Mesendoderm (in vitro differentiated cells): ENCODE measurements at regions not wholly inside any gene's neighbourhood (a gene's known extent, or its start where the extent isn't known, plus 50 kb on each side); places are given as distances from the start of the nearest gene placed in this dataset.
"Not testable (repeated sequence)": the region's sequence is repeated elsewhere in the genome, so short reads cannot be mapped to it uniquely, and the experiment has no call there.

Experiments
- DNase-seq: peaks from one replicate; pipeline ENCODE4 v3.0.0; 2013
- H2AK5ac ChIP-seq: 2 replicates; pipeline ENCODE4 v1.6.1; 2013; ENCODE audit warnings: low read length, inconsistent platforms
- H2BK120ac ChIP-seq: 2 replicates; pipeline ENCODE4 v1.6.1; 2013; ENCODE audit warnings: low read depth, mild to moderate bottlenecking, low read length, moderate library complexity, mixed read lengths
- H2BK15ac ChIP-seq: replicated peaks from 2 replicates; pipeline ENCODE4 v1.6.1; 2013; ENCODE audit warnings: low read depth, mild to moderate bottlenecking, moderate library complexity
- H2BK5ac ChIP-seq: 2 replicates; pipeline ENCODE4 v1.6.1; 2013; ENCODE audit warnings: low read length, inconsistent platforms
- H3K18ac ChIP-seq: 2 replicates; pipeline ENCODE4 v1.6.1; 2013; ENCODE audit warnings: mild to moderate bottlenecking, low read length, mixed read lengths
- H3K23ac ChIP-seq: one replicate; pipeline ENCODE4 v1.6.1; 2013; ENCODE audit warnings: low read length
- H3K27ac ChIP-seq: 2 replicates; pipeline ENCODE4 v1.5.1; 2013; ENCODE audit warnings: low read depth, mild to moderate bottlenecking, inconsistent platforms, low read length, moderate library complexity
- H3K27me3 ChIP-seq: 2 replicates; pipeline ENCODE4 v1.6.1; 2013; ENCODE audit warnings: low read length, control low read depth, mild to moderate bottlenecking, inconsistent platforms; ENCODE audit not compliant: insufficient read depth, poor library complexity
- H3K36me3 ChIP-seq: 2 replicates; pipeline ENCODE4 v1.6.1; 2013; ENCODE audit warnings: low read length, inconsistent platforms; ENCODE audit not compliant: control insufficient read depth, insufficient read depth
- H3K4ac ChIP-seq: one replicate; pipeline ENCODE4 v1.6.1; 2013; ENCODE audit warnings: low read depth, mild to moderate bottlenecking, low read length, moderate library complexity
- H3K4me1 ChIP-seq: 2 replicates; pipeline ENCODE4 v1.6.1; 2013; ENCODE audit warnings: low read depth, low read length, inconsistent platforms; ENCODE audit not compliant: control insufficient read depth
- H3K4me2 ChIP-seq: 2 replicates; pipeline ENCODE4 v1.6.1; 2013; ENCODE audit warnings: low read length
- H3K4me3 ChIP-seq: 2 replicates; pipeline ENCODE4 v1.5.1; 2013; ENCODE audit warnings: mild to moderate bottlenecking, low read length
- H3K56ac ChIP-seq: one replicate; pipeline ENCODE4 v1.6.1; 2013; ENCODE audit warnings: low read length
- H3K79me1 ChIP-seq: 2 replicates; pipeline ENCODE4 v1.6.1; 2013; ENCODE audit warnings: low read length, inconsistent platforms
- H3K79me2 ChIP-seq: 2 replicates; pipeline ENCODE4 v1.6.1; 2013; ENCODE audit warnings: mild to moderate bottlenecking, low read length; ENCODE audit not compliant: control insufficient read depth, insufficient read depth
- H3K9ac ChIP-seq: 2 replicates; pipeline ENCODE4 v1.6.1; 2013; ENCODE audit warnings: low read length, inconsistent platforms
- H4K5ac ChIP-seq: one replicate; pipeline ENCODE4 v1.6.1; 2013; ENCODE audit warnings: low read length
- H4K8ac ChIP-seq: one replicate; pipeline ENCODE4 v1.6.1; 2013; ENCODE audit warnings: low read depth, mild to moderate bottlenecking, control low read depth, low read length, moderate library complexity
- WGBS: extraction: QIAGEN DNeasy Blood & Tissue Kit; methylation state at CpG from one replicate; pipeline ENCODE4 v1.1.7; 2013; ENCODE audit warnings: low lambda C conversion rate, missing lambda C conversion rate; ENCODE audit not compliant: insufficient coverage; ENCODE audit errors: extremely low coverage; 5-methylcytosine and 5-hydroxymethylcytosine counted together

- not testable (repeated sequence) for H3K79me1 ChIP-seq, H3K23ac ChIP-seq, H3K4ac ChIP-seq, H3K4me3 ChIP-seq, H3K27me3 ChIP-seq, H2BK15ac ChIP-seq, H2AK5ac ChIP-seq, H4K5ac ChIP-seq, H2BK120ac ChIP-seq, H3K79me2 ChIP-seq, H3K9ac ChIP-seq, H3K27ac ChIP-seq, H3K18ac ChIP-seq, H2BK5ac ChIP-seq, H3K4me2 ChIP-seq, H3K36me3 ChIP-seq, H3K56ac ChIP-seq, H3K4me1 ChIP-seq, H4K8ac ChIP-seq
- DNase-seq: peak; percentile 23
- no CpG with 5 or more reads among the region's 13 CpGs for WGBS
Measured at GRCh38 chr2:160628020-160628637, 134.5 kb upstream of the RBMS1 start.

- no CpG with 5 or more reads among the region's 3 CpGs for WGBS
- no peak overlapping the region for H2BK5ac ChIP-seq
Measured at GRCh38 chr2:160628811-160629210, 135.2 kb upstream of the RBMS1 start.

GRCh38 chr2:160630801-160631590 is 137.4 kb upstream of the RBMS1 start:
- H4K5ac ChIP-seq: peak overlapping the region; percentile 14
- no CpG with 5 or more reads among the region's 5 CpGs for WGBS

More at GRCh38 chr2:160628811-160629210, 135.2 kb upstream of the RBMS1 start:
- Histone ChIP-seq H3K79me2 (no peaks in the 10 kb centered on the region), H2BK120ac (no peak overlapping the region), H2AK5ac (no peak overlapping the region), H3K27ac (no peak overlapping the region), H4K8ac (no peak overlapping the region), H3K23ac (no peak overlapping the region), H3K4me3 (no peak overlapping the region), H3K56ac (peak overlapping the region; percentile 22), H2BK15ac (no peak overlapping the region), H3K27me3 (no peaks in the 10 kb centered on the region), H3K79me1 (no peaks in the 10 kb centered on the region), H3K18ac (no peak overlapping the region), H4K5ac (no peak overlapping the region), H3K4ac (no peak overlapping the region), H3K9ac (no peak overlapping the region), H3K4me1 (peaks cover 10% of the 10 kb centered on the region), H3K4me2 (no peak overlapping the region), H3K36me3 (no peaks in the 10 kb centered on the region)
- no peak for DNase-seq

DNA sequence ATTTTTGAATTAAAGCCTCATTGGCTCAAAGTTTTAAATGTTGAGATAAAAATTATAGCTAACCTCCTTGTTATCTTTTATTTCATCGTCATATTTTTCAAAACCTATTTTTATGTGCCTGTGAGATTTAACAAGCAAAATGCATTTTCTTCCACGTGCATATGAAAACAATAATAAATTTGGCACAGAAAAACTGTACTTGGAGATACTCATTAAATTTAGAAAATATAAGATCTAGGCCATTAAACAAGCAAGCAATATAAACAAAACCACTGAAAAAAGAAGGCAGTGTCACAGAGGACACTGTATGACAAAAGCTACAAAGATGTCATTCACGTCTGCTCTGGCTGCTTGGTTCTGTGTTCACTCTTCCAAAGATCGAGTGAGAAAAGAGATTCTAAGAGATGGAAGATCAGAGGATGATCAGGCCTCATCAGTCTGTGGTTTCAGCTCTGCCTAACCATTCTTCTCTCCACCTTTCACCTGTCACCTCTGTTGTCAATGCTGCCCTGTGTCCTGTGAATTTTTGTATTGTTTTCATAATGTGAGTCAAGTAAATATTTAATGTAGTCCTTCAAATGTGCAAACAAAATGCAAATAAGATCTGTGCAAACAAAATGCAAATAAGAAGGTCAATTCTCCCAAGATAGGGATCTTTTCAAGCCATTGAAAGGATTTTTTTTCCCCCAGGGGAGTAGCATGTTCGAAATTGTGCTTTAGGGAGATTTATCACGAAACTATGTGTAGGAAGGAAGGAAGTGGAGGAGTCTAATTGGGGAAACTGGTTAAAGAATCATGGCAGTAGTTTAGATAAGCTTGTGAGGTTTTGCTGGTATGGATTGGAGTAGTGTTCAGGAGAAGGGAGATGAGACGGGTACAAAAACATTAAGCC is 138.7 kb upstream of the RBMS1 start:
- peak; percentile 21 for DNase-seq
- Histone ChIP-seq H3K23ac (no peak overlapping the region), H3K4me2 (no peak overlapping the region), H3K18ac (no peak overlapping the region), H2AK5ac (no peak overlapping the region), H3K27me3 (no peaks in the 10 kb centered on the region), H2BK5ac (no peak overlapping the region), H3K79me2 (no peaks in the 10 kb centered on the region), H2BK15ac (no peak overlapping the region), H3K79me1 (no peaks in the 10 kb centered on the region), H3K36me3 (no peaks in the 10 kb centered on the region), H2BK120ac (no peak overlapping the region), H4K8ac (no peak overlapping the region), H3K9ac (no peak overlapping the region), H3K4ac (no peak overlapping the region), H3K4me1 (peaks cover 18% of the 10 kb centered on the region), H3K4me3 (no peak overlapping the region), H3K27ac (no peak overlapping the region), H3K56ac (no peak overlapping the region), H4K5ac (no peak overlapping the region)
- WGBS: 100% methylated on average over 2 of the region's 7 CpGs

More at GRCh38 chr2:160630801-160631590, 137.4 kb upstream of the RBMS1 start:
- Histone ChIP-seq H3K4me2 (no peak overlapping the region), H3K4me1 (peaks cover 18% of the 10 kb centered on the region), H3K18ac (peak overlapping the region; percentile 71), H3K27ac (no peak overlapping the region), H3K4ac (no peak overlapping the region), H2BK5ac (peak overlapping the region; percentile 86), H3K4me3 (no peak overlapping the region), H2AK5ac (peak overlapping the region; percentile 50), H3K36me3 (no peaks in the 10 kb centered on the region), H4K8ac (no peak overlapping the region), H3K79me2 (no peaks in the 10 kb centered on the region), H2BK15ac (no peak overlapping the region), H3K9ac (no peak overlapping the region), H3K27me3 (no peaks in the 10 kb centered on the region), H3K79me1 (no peaks in the 10 kb centered on the region), H3K56ac (peak overlapping the region; percentile 62), H2BK120ac (peak overlapping the region; percentile 74), H3K23ac (peak overlapping the region; percentile 81)
- DNase-seq: peak; percentile 60

- Histone ChIP-seq H3K18ac (no peak overlapping the region), H3K4ac (no peak overlapping the region), H4K8ac (no peak overlapping the region), H3K4me1 (peaks cover 18% of the 10 kb centered on the region), H3K27me3 (no peaks in the 10 kb centered on the region), H3K4me3 (no peak overlapping the region), H2BK5ac (no peak overlapping the region), H3K79me2 (no peaks in the 10 kb centered on the region), H2BK15ac (no peak overlapping the region), H4K5ac (no peak overlapping the region), H2BK120ac (no peak overlapping the region), H3K36me3 (no peaks in the 10 kb centered on the region), H3K79me1 (no peaks in the 10 kb centered on the region), H3K27ac (no peak overlapping the region), H3K56ac (no peak overlapping the region), H2AK5ac (no peak overlapping the region), H3K4me2 (no peak overlapping the region), H3K23ac (no peak overlapping the region), H3K9ac (no peak overlapping the region)
- peak; percentile 32 for DNase-seq
- WGBS: no CpG with 5 or more reads among the region's 2 CpGs
Measured at GRCh38 chr2:160634436-160634835, 140.8 kb upstream of the RBMS1 start.
